HG02943 (cell line): ENCODE measurements at regions not wholly inside any gene's neighbourhood (a gene's known extent, or its start where the extent isn't known, plus 50 kb on each side); places are given as distances from the start of the nearest gene placed in this dataset.

Experiments used
- ATAC-seq: cut with Tn5 transposase; IDR thresholded peaks from one replicate; pipeline ENCODE4 v1.9.1; 2021; ENCODE audit warnings: mild to moderate bottlenecking, low read depth, moderate library complexity; ENCODE audit not compliant: unreplicated experiment

DNA sequence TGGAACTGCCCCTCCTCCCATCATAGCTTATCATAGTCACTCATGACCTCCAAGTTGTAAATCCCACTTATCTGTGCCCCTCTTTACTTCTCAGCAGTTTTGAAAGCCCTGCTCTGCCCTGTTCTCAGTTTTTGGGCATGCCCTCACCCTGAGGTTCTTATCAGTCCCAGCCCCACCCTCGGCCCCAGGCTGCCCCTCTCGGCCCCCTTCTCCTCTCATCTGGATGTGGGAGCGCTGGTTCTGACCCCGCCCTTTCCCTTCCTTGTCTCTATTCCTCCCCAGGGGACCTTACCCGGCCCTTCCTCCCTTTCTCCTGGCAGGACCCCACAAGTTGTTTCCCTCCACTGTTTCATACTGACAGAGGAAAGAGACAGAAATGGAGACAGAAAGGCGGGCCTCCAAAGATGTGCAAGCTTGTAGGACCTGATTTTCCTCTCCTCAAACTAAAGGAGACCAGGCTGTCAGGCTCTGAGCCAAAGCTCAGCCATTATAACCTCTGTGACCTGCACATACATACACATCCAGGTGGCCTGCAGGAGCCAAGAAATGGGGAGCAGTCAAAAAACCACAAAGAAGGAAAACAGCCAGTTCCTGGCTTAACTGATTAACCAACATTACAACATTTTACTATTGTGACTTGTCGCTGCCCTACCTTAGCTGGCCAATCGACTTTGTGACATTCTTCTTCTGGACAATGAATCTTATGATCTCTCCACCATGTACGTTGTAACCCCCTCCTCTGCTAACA is 171.0 kb upstream of the HS6ST1 start:
- no peak for ATAC-seq

- no peak for ATAC-seq
These were observed 171.7 kb upstream of the HS6ST1 start for GRCh38 chr2:128490321-128490720.

DNA sequence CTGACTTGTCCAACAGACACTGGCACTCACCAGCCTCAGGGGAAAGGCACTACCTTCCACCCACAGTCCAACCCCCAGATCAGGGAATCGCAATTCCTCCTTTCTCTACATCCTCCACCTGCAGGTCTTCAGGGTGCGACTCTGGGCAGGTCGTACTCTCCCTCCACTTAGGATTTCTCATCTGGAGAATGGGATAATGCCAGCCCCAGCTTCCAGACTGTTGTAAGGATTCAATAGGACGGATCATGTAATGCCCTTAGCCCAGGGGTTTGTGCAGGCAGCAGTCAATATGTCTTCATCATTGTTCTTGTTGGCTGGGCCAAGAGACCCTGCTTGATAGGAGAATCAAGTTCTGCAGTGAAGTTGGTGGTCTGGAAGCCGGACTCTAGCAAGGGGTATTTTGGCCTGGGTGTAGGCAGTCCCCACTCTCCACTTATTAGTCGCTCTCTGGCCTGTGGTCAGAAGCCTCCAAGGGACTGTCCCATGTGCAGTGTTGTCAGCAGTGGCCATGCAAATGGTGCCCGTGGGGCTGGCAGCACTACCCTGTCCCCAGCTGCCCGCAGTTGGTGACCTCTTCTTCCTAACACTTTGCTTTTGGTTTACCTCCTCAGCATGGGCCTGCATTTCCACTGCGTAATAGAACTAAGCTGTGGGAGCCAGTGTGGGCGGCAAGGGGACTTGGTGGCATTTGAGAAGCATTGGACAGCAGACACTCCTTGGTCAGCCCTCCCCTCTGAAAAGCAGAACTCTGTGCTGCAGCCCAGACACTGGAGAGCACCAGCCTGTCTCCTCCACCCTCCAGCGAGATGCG is 172.4 kb upstream of the HS6ST1 start:
- no peak for ATAC-seq

DNA sequence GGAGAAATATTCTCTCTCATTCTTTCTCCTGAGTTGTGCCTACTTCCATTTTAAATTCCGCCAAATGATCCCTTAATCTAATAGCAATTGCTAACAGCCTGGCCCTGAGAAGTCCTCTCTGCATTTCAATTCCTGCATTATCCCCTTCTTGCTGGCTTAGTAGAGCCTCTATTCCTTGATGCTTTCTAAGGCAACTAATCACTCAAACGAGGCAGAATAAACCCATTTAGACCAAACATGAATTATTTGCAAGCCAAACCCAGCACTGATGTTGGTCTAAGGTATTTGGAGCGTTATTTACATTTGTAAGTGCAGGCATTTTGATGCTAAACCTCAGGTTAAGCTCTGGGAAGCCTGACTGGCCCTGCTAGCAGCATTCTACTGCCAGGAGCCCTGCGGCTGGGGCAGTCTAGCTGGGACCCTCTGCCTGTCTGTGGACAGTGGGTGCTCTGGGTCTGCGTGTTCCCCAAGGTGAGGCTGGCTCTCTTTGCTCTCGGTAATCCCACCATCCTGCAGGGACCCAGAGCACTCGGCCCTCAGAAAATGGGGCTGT is 173.1 kb upstream of the HS6ST1 start:
- ATAC-seq, result no peak

DNA sequence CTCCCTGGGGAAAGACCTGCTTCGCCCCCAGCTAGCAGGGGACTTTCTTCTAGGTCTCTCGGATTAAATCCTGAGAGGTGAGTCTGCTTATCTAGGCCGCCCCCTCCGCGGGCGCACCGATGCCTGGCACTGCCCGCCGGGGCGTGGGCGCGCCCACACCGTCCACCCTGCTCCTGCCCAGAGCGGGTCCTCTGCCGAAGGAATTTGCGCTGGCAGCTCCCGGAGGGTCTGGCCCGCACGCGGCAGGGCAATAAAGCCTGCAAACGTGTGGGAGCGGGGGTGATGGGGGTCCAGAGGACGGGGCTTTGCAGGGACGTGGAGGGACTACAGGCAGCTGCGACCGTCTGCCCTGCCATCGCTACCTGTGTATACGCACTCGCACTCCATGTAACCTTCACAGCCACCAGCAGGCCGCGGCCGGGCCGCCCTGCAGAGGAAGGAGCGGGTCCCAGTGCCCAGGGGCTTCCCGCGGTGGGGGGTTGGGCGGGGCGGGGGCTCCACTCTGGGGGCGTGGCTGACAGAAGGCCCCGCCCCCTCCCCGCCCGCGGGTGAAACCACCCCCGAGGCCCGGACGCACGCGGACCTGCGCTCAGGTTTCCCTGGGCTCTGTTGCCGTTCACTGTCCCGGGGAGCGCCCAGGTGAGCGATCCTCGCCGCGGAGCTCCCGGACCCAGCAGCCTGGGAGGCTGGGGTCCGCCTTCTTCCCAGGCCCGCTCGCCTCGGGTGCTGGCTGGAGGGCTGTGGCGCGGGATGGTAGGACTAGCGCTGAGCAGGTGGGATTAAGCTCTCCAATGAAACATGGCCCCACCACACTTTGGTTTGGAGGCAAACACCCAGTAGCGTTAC is 174.5 kb upstream of the HS6ST1 start:
- ATAC-seq, result no peak

DNA sequence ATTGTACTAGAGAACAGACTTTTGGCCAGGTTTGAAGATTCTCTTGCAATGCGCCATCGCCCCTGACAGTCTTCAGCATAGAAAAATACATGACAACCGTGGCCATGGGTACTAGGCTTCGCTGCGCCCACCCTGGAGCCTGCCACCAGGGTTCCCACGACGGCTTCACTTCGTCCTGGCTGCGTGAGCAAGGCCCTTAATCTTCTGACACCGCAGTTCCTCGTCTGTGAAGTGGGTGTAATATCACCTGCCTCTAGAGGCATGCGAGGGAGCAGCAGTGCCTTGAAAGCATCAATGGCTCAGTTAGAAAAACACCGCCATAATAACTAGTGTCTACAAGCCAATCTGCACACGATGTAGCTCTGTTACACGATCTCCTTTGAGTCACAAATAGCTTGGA is 175.2 kb upstream of the HS6ST1 start:
- no peak for ATAC-seq

DNA sequence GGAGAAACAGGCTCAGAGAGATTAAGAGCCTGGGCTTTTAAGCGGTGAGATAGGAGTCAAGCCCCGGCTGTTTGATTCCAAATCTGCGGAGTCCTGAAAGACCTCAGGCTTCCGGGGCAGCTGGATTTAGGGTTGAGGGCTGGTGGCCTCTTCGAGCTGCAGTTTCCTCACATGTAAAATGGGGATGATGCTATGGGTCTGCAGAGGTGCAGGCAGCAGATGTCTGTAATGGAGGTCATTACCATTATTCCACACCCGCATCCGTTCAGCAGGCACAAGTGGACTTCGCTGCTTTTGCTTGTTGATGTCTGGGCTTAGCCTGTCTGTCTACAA is 175.6 kb upstream of the HS6ST1 start:
- ATAC-seq, result no peak

GRCh38 chr2:128494640-128495321 is 176.1 kb upstream of the HS6ST1 start:
- no peak for ATAC-seq

GRCh38 chr2:128495996-128496547 is 177.4 kb upstream of the HS6ST1 start:
- ATAC-seq, result no peak

DNA sequence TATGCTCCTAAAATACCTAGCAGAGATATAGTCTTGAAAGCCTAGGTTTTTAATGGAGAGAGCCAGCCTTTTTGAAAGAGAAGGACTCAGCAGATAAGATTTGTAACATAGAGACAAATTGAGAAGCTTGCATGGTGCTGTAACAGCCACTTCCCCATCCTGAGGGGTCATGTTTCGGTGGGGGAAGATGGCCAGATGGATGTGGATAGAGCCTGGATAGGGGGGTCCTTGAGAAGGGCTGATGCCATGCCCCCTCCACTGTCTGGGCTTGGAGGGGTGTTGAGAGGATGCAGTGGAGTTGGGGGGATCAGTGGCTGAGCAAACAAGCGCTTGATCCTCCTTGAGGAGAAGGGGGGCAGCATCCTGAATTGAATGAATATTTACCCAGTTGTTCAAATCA is 178.0 kb upstream of the HS6ST1 start:
- no peak for ATAC-seq

DNA sequence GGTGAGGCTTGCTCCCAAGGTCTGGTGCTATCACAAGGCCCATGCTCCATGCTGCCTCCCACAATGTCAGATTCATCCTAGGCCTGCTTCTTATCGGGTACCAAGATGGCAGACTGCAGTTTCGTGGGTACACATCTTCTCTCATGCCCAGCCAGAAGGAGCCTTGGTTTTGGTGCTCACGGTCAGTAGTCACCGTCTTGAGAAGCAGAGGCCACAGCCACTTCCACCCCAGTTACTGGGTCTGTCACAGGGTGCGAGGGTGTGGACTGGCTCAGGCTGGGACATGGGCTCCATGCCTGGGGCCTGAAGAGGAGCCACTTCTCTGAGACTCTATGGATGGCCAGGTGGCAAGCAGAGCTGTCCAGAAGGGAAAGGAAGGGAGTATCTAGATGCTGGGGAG is 178.8 kb upstream of the HS6ST1 start:
- ATAC-seq, result no peak

DNA sequence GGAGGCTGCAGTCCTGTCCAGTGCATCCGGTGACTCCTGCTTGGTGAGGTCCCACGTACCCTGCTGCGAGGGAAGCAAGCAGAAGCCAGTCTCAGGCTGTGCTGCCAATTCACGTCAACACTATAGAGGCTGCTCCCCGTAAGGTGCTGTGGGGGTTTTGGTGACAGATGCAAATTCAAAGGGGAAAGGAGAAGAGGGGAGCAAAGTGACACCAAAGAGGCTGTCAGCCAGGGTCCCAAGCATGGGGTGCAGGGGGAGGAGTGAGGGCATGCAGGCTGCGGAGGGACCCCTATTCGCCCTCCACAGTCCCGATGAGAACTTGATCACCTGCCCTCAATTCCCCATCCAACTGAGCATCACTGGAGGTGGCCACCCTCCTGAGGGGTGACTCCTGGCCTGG is 179.4 kb upstream of the HS6ST1 start:
- no peak for ATAC-seq

DNA sequence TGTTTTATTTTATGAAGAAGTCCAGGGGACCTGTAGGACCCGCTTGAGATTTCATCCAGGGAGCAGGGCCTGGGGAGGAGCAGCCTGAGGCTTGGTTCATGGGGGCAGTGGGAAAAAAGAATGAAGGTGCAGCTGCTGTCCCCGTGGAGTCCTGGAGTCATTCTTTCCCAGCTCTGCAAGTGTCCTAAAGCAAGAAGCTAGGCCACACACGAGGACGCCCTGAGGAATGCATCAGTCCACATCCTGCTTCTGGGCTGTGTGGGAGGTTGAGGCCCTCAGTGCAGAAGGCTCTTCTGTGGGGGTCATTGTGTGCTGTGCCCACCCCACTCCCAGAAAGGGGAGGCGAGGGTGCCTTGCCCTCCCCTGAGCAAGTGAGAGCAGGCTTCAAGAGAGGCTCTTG is 179.9 kb upstream of the HS6ST1 start:
- no peak for ATAC-seq

- no peak for ATAC-seq
These were observed 180.9 kb upstream of the HS6ST1 start for GRCh38 chr2:128499367-128500137.

- no peak for ATAC-seq
These were observed 181.6 kb upstream of the HS6ST1 start for GRCh38 chr2:128500138-128500800.

GRCh38 chr2:128501006-128501690 is 182.5 kb upstream of the HS6ST1 start:
- ATAC-seq, result no peak

- ATAC-seq, result no peak
These were observed 183.0 kb upstream of the HS6ST1 start for GRCh38 chr2:128501700-128502099.

DNA sequence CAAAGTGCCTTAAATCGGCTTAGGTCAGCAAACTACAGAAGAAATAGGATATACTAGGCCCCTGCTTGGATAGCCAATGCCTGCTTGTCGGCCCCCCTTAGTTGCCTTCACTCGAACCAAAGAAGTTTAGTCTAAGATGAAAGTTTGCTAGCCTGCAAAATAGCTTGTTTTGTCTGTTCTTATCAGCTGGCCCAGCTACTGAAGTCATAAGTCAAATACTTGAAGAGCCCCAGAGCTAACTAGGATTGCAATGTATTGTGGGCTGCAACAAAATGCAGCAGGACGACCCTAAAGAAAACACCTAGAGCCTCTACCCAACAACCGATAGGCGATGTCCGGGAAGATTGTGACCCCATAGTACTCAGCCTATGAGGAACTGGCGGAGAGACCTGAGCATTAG is 183.5 kb upstream of the HS6ST1 start:
- ATAC-seq, result no peak
